ENCODE measurements at regions not wholly inside any gene's neighbourhood (a gene's known extent, or its start where the extent isn't known, plus 50 kb on each side); places are given as distances from the start of the nearest gene placed in this dataset.
"Not testable (repeated sequence)": the region's sequence is repeated elsewhere in the genome, so short reads cannot be mapped to it uniquely, and the experiment has no call there.

DNA sequence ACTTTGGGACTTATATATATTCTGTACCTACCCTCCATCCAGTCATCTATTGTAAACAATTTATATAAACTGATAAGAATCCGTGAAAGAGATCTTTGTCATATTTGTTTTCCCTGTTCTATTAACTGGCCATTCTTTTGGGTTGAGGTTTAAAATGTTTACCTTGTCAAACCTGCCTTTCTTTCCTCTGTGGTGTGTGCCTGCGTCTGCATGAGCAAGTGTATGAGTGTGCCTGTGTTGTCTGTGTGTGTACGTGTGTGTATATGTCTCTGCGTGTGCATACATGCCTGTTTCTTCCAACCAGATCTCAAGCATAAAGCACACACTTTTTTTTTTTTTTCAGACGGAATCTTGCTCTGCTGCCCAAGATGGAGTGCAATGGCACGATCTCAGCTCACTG lies 201.5 kb downstream of the C16orf95 start:
- no peak for ATAC-seq
- no peaks in the 10 kb centered on the region for H3K36me3 Mint-ChIP-seq
- peaks cover 5 to 28% (median 16%) of the 10 kb centered on the region in 5 donors for H3K27me3 Mint-ChIP-seq
- H3K9me3 Mint-ChIP-seq = no peaks in the 10 kb centered on the region
- H3K4me1 Mint-ChIP-seq = peaks cover 0 to 2% (median 0%) of the 10 kb centered on the region in 4 donors
- H3K4me3 Mint-ChIP-seq = no peak overlapping the region
- H3K27ac Mint-ChIP-seq = no peak overlapping the region
- no peak for DNase-seq
- POLR2A ChIA-PET = no interaction called here

DNA sequence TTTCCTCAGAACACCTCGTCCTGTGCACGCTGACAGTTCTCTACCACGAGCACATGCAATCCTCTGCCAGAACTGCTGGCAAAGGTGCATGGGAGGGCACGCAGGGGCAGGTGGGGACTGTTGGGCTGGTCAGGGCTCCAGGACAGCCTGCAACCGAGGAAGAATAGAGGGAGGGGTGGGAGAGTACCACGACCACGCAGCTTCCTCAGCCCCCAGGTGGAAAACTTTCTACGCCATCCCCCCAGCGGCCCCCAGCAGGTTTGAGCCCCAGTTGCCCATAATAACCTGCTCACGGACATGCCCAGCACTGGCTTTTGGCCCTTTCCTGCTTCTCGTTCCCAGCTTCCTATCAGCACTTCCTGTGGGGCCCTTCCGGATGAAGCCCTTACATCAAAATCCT lies 199.3 kb downstream of the C16orf95 start:
- peaks cover 0 to 2% (median 0%) of the 10 kb centered on the region in 4 donors for H3K4me1 Mint-ChIP-seq
- H3K9me3 Mint-ChIP-seq = no peaks in the 10 kb centered on the region
- POLR2A ChIA-PET = no interaction called here
- peaks cover 5 to 47% (median 16%) of the 10 kb centered on the region in 5 donors for H3K27me3 Mint-ChIP-seq
- no peak overlapping the region for H3K27ac Mint-ChIP-seq
- DNase-seq (no peak), ATAC-seq (no peak)
- H3K4me3 Mint-ChIP-seq = no peak overlapping the region
- H3K36me3 Mint-ChIP-seq = no peaks in the 10 kb centered on the region

DNA sequence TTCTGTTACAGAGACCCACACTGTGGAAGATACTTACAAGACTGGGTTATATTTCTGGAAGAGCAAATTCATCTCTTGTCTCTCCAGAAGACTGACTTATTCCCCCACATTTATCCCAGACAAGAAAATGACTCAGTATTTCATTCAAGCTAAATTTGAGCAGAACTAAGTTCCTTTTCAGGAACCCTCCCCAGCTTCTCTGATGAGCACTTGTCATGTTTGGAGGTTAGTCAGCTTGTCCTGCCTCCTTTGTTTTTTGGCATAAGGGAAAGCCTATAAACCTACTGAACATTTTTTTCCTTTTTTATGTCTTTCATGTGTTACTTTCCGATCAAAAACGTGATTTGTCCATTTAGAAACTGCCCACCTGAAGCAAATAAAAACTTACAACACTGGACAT lies 198.0 kb downstream of the C16orf95 start:
- Mint-ChIP-seq H3K36me3 (no peaks in the 10 kb centered on the region), H3K27me3 (peaks cover 5 to 47% (median 16%) of the 10 kb centered on the region in 5 donors), H3K9me3 (no peaks in the 10 kb centered on the region), H3K4me1 (peaks cover 0 to 2% (median 0%) of the 10 kb centered on the region in 4 donors), H3K4me3 (no peak overlapping the region), H3K27ac (no peak overlapping the region)
- DNase-seq (no peak), ATAC-seq (no peak)
- POLR2A ChIA-PET = no interaction called here

DNA sequence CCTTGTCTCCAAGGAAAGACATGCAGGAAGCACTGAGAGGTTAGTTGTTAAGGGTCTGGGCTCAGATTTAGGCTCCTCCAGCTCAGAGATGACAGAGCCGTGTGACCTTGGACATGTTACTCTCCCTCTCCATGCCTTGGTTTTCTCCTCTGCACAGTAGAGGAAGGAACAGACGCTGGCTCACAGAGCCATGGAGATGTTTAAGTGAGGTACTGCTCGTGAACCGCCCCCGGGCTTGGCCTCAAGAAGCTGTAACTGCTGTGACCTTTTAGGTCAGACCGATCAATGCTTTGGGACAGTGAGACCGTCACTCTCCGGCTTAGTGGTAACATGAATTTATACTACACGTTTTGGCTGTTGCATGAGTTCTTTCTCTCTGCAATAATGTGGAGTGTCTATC lies 197.4 kb downstream of the C16orf95 start:
- ATAC-seq (no peak), DNase-seq (no peak)
- Mint-ChIP-seq H3K27ac (no peak overlapping the region), H3K9me3 (no peaks in the 10 kb centered on the region), H3K4me1 (peaks cover 0 to 2% (median 0%) of the 10 kb centered on the region in 4 donors), H3K27me3 (peaks cover 5 to 47% (median 16%) of the 10 kb centered on the region in 5 donors), H3K4me3 (no peak overlapping the region), H3K36me3 (no peaks in the 10 kb centered on the region)
- POLR2A ChIA-PET = no interaction called here

DNA sequence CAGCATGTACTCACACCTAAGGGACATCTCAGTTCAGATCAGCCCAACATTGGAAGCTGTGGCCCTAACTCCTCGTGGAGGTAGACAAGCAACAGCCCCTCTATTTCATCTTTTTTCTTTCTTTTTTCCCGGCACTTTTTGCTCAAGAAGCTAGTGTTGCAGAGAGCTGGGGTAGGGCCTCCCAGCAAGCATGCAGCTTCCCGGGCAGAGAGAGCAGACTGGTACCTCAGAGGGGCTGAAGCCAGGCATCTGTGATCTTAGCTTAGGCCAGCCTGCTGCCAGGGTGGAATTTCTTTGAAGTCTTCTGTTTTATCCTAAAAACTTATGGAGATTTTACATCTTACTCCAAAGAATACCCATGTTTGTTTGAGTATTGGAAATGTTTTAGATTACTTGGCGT lies 195.4 kb downstream of the C16orf95 start:
- ATAC-seq = no peak

DNA sequence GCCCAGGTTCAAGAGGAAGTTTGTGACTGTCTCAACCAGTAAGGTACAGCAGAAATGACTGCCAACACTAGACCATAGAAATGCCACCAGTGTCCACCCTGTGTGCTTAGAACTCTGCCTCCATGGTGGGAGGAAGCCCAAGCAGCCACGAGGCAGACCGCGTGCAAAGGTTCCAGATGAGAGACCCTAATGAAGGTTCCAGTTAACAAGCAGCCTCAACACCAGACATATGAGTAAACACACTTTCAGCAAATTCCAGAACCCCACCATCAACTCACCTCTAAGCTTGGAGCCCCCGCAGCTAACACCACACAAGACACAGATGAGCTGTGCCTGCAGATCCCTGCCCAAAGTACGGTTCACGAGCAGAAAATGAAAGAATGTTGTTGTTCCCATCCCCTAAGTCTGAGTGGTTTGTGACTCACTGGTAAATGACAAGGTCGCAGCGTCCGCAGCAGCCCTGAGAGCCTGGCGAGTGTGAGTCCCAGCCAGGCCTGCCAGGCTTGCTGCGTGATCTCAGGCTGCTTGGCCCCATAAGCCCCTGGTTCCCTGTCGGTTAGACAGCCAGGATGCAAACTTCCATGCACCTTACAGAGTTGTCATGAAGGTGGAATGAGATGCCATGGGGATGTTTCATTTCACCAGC lies 193.7 kb downstream of the C16orf95 start:
- H3K4me3 Mint-ChIP-seq = no peak overlapping the region
- no peak overlapping the region for H3K27ac Mint-ChIP-seq
- H3K4me1 Mint-ChIP-seq = no peaks in the 10 kb centered on the region
- peaks cover 4 to 38% (median 9%) of the 10 kb centered on the region in 5 donors for H3K27me3 Mint-ChIP-seq
- no peaks in the 10 kb centered on the region for H3K36me3 Mint-ChIP-seq
- POLR2A ChIA-PET = no interaction called here
- no peak for ATAC-seq
- no peaks in the 10 kb centered on the region for H3K9me3 Mint-ChIP-seq
- DNase-seq = no peak

More for the DNA sequence above, 195.4 kb downstream of the C16orf95 start:
- no peak for DNase-seq
- peaks cover 5 to 47% (median 15%) of the 10 kb centered on the region in 5 donors for H3K27me3 Mint-ChIP-seq
- H3K4me1 Mint-ChIP-seq = peaks cover 0 to 2% (median 0%) of the 10 kb centered on the region in 4 donors
- POLR2A ChIA-PET = no interaction called here
- no peak overlapping the region for H3K27ac Mint-ChIP-seq
- no peaks in the 10 kb centered on the region for H3K9me3 Mint-ChIP-seq
- H3K36me3 Mint-ChIP-seq = no peaks in the 10 kb centered on the region
- no peak overlapping the region for H3K4me3 Mint-ChIP-seq

DNA sequence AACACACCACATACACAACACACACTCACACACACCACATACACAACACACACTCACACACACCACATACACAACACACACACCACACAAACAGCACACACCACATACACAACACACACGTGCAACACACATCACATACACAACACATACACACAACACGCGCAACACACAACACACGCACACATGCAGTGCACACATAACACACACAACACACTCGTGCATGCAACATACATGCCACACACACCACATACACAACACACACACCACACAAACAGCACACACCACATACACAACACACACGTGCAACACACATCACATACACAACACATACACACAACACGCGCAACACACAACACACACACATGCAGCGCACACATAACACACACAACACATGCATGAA lies 192.8 kb downstream of the C16orf95 start:
- DNase-seq, H3K4me3 Mint-ChIP-seq, H3K9me3 Mint-ChIP-seq, ATAC-seq, H3K27ac Mint-ChIP-seq, H3K36me3 Mint-ChIP-seq, POLR2A ChIA-PET, H3K4me1 Mint-ChIP-seq: not testable (repeated sequence)
- H3K27me3 Mint-ChIP-seq = peaks cover 3 to 31% (median 5%) of the 10 kb centered on the region in 5 donors

DNA sequence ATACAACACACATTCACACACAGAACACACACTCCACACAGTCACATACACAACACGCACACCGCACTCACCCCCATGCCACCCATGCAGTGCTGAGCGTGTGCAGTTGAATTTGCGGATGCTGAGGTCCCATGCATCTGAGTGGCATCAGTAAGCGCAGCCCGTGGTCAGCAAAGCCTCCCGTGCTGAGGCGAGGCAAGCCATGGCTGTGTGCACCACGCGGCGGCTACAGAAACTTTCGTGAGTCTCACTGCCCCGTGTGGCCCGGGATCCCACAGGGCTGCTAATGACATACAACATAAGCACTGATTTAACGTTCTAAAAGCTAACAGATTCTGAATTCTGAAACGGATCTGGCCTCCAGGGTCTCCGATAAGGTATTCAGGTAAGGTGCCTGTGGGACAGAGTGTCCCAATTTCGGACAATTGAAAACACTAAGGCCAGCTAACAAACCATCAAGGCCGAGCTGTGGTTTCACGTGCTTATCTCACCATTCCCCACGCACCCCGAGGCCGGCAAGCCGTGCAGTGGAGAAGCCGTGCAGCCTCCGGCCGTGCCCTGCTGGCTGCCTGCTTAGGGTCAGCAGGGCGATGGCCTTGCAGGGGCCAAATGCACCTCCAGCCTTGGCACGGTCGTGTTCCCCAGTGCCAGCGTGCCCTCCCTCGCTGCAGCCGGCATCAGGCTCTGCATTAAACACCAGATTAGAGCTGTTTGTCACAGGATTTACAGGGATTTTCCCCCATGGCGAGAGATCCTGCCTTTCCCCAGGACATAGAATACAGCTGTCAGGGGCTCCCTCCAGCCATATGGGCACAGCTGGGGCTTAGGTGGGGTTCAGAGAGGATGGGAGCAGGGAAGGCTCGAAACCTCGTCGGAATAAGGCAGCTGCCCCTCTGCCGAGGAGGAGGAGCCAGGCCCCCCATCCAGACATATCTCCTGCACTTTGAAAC lies 191.7 kb downstream of the C16orf95 start:
- H3K27me3 Mint-ChIP-seq = peaks cover 0 to 20% (median 2%) of the 10 kb centered on the region in 5 donors
- DNase-seq = no peak
- POLR2A ChIA-PET = no interaction called here
- peaks cover 0 to 7% (median 2%) of the 10 kb centered on the region in 3 donors for H3K36me3 Mint-ChIP-seq
- no peak overlapping the region for H3K27ac Mint-ChIP-seq
- ATAC-seq = no peak
- peaks cover 0 to 9% (median 5%) of the 10 kb centered on the region in 9 donors for H3K9me3 Mint-ChIP-seq
- H3K4me3 Mint-ChIP-seq = no peak overlapping the region
- no peaks in the 10 kb centered on the region for H3K4me1 Mint-ChIP-seq

DNA sequence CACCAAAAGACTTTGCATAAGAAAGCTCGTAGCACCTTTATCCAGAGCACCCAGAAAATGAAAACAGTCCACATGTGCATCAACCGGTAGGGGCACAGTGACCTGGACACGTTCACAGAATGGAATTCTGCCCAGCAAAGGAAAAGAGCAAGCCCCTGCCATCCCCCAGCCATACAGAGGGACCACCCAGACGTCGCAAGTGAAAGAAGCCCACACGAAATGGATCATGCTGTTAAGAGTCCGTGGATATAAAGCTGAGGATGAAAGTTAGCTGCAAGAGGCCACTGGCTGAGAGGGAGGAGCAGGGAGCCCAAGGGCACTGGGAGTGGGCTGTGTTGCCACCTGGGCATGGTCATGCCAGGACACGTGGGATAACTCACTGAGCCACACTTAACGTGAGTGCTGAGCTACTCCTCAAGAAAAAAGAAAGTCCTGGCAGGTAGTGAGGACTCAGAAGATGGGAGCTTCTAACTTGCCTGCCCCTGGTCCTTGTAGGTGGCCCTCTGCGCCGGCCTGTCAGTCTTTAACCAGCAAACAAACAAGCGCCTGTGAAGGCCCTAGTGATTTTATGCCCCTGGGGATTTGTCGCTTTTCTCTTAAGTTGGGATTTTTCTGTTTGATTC lies 190.7 kb downstream of the C16orf95 start:
- POLR2A ChIA-PET = no interaction called here
- H3K36me3 Mint-ChIP-seq = peaks cover 0 to 7% (median 2%) of the 10 kb centered on the region in 3 donors
- DNase-seq (no peak), ATAC-seq (no peak)
- H3K4me1 Mint-ChIP-seq = peaks cover 0 to 3% (median 0%) of the 10 kb centered on the region in 4 donors
- H3K27ac Mint-ChIP-seq = no peak overlapping the region
- no peak overlapping the region for H3K4me3 Mint-ChIP-seq
- peaks cover 0 to 15% (median 2%) of the 10 kb centered on the region in 5 donors for H3K27me3 Mint-ChIP-seq
- H3K9me3 Mint-ChIP-seq = peaks cover 0 to 9% (median 5%) of the 10 kb centered on the region in 9 donors

DNA sequence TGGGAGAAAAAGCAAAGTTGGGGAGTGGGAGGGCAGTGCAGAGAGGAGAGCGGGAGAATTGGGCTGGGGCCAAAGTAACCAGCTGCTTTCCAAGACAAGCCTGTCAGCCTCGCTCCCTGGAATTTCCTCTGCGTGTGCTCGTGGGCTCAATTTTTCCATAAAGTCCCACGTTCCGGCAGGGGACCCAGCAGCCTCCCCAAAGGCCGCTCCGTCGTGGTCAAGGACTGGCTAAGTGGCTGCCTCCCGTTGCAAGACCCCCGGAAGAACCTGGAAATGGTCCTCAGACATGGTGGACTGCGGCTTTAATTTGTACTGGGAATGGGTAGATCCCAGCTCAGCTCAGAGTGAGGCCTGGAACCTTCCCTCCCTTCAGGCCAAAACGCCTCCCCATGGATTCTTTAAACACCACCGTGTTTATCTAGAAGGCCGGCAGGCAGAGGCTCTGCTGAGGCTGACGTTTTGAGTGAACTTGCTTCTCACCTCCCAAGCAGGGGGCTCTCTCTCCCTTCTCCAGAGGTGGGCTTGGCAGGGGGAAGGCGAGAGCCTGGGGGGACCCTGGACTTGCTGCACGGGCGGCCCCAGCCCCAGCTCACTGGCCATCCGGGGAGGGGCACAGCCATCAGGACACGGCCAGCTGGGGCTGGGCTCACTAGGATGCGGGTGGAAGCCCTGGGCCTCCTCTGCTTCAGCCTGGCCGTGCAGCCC lies 190.0 kb downstream of the C16orf95 start:
- ATAC-seq (no peak), DNase-seq (no peak)
- POLR2A ChIA-PET = no interaction called here
- Mint-ChIP-seq H3K9me3 (peaks cover 0 to 9% (median 5%) of the 10 kb centered on the region in 9 donors), H3K4me1 (peaks cover 0 to 3% (median 0%) of the 10 kb centered on the region in 4 donors), H3K27me3 (peaks cover 0 to 15% (median 1%) of the 10 kb centered on the region in 5 donors), H3K36me3 (peaks cover 0 to 7% (median 2%) of the 10 kb centered on the region in 3 donors), H3K27ac (no peak overlapping the region), H3K4me3 (no peak overlapping the region)

DNA sequence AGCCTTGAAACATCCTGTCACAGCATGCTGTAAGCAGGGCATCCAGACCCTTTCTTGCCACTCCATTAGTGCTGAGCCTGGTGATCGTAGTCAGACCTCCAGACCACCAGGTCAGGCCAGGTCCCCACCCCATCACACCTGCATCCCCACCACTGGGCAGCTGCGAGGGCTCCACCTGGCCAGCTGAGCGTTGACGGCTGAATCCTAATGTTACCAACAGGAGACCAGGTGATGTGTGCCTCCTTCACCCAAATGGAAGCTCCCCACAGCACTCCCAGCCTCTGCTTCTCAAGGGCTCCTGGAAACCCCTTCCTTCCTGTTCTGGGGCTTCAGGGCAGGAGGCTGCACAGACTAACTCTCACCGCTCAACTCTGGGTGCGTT lies 189.4 kb downstream of the C16orf95 start:
- H3K4me3 Mint-ChIP-seq = no peak overlapping the region
- H3K27me3 Mint-ChIP-seq = peaks cover 0 to 11% (median 0%) of the 10 kb centered on the region in 5 donors
- DNase-seq (no peak), ATAC-seq (no peak)
- peaks cover 0 to 9% (median 5%) of the 10 kb centered on the region in 9 donors for H3K9me3 Mint-ChIP-seq
- peaks cover 0 to 7% (median 2%) of the 10 kb centered on the region in 3 donors for H3K36me3 Mint-ChIP-seq
- H3K27ac Mint-ChIP-seq = no peak overlapping the region
- POLR2A ChIA-PET = no interaction called here
- H3K4me1 Mint-ChIP-seq = peaks cover 0 to 3% (median 0%) of the 10 kb centered on the region in 4 donors

DNA sequence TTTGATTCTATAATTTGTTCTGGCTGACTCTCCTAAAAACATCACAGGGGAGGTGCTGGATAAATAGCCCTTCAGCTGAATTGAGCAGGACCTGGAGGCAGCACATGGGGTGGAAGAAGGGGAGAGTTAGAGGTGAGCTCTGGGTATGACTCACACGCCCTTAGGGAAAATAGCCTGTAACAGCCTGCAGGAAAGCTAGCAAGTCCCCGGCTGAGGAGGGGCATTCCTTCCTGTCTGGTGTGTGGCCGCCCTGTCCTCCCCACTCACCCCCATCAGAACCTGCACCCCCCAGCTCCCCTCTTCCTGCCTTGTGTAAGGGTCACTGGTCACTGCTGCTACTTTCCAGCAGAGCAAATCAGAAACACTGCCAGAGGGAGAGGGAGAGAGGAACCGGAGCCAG lies 187.4 kb downstream of the C16orf95 start:
- H3K4me1 Mint-ChIP-seq = peaks cover 0 to 3% (median 0%) of the 10 kb centered on the region in 4 donors
- ATAC-seq (no peak), DNase-seq (no peak)
- peaks cover 0 to 7% (median 2%) of the 10 kb centered on the region in 3 donors for H3K36me3 Mint-ChIP-seq
- H3K9me3 Mint-ChIP-seq = peaks cover 0 to 9% (median 5%) of the 10 kb centered on the region in 9 donors
- POLR2A ChIA-PET = no interaction called here
- peaks cover 0 to 11% (median 0%) of the 10 kb centered on the region in 5 donors for H3K27me3 Mint-ChIP-seq
- H3K27ac Mint-ChIP-seq = no peak overlapping the region
- H3K4me3 Mint-ChIP-seq = no peak overlapping the region
